HEK293 (cell line): ENCODE measurements at regions not wholly inside any gene's neighbourhood (a gene's known extent, or its start where the extent isn't known, plus 50 kb on each side); places are given as distances from the start of the nearest gene placed in this dataset.

Experiments
- CTCF ChIA-PET: fragments of 350-600 bp; formaldehyde crosslinking; extraction: SDS; loops from one replicate; lab custom pipeline; 2021; ENCODE audit warnings: antibody characterized with exemption; lab: Yijun Ruan, JAX
- POLR2A ChIA-PET: fragments of 300-600 bp; formaldehyde crosslinking; extraction: SDS; loops from one replicate; lab custom pipeline; 2020; ENCODE audit warnings: antibody characterized with exemption, inconsistent platforms; lab: Yijun Ruan, JAX
- H3K27ac ChIP-seq: fragments of 200-500 bp; sonication (Bioruptor generic); 2 replicates; pipeline ENCODE4 v1.5.1; 2014; ENCODE audit warnings: low read depth, low read length, control low read depth, inconsistent platforms; ENCODE audit errors: extremely low read depth
- H3K36me3 ChIP-seq, 2 experiments: fragments of 200-500 bp in 1 of 2; sonication (Bioruptor generic) in 1 of 2; 1 replicate in 1 of 2; 2 replicates in 1 of 2; pipeline ENCODE4 v1.5.1; 2014 to 2017; ENCODE audit warnings: inconsistent platforms in 2 of 2, low read length in 2 of 2; ENCODE audit not compliant: control insufficient read depth in 2 of 2, insufficient read depth in 1 of 2
- H3K4me1 ChIP-seq: fragments of 200-500 bp; sonication (Bioruptor generic); 2 replicates; pipeline ENCODE4 v1.5.1; 2014; ENCODE audit warnings: mild to moderate bottlenecking, low read length, inconsistent platforms; ENCODE audit not compliant: control insufficient read depth, insufficient read depth
- H3K4me3 ChIP-seq: 2 replicates; pipeline ENCODE4 v1.5.1; 2011; ENCODE audit warnings: low read depth, mild to moderate bottlenecking, control low read depth, low read length, moderate library complexity
- H3K9me3 ChIP-seq: fragments of 200-500 bp; sonication (Bioruptor generic); 2 replicates; pipeline ENCODE4 v1.5.1; 2014; ENCODE audit warnings: low read depth, low read length, inconsistent platforms; ENCODE audit not compliant: control insufficient read depth, insufficient read depth
- HOXA7 ChIP-seq: sonication (generic); formaldehyde crosslinking; IDR thresholded peaks from 2 replicates; pipeline ENCODE4 v1.8.1; 2022; ENCODE audit warnings: missing genetic modification reagents, borderline replicate concordance
- TRIM28 ChIP-seq: IDR thresholded peaks from 2 replicates; pipeline ENCODE4 v1.6.1; 2011; ENCODE audit warnings: low read length, control low read depth, borderline replicate concordance
- ZBTB21 ChIP-seq: fragments of 450-650 bp; formaldehyde crosslinking; IDR thresholded peaks from 2 replicates; pipeline ENCODE4 v1.5.1; 2017; ENCODE audit warnings: missing biosample characterization, missing genetic modification characterization
- ZNF132 ChIP-seq: fragments of 450-650 bp; formaldehyde crosslinking; IDR thresholded peaks from 2 replicates; pipeline ENCODE4 v1.5.1; 2017; ENCODE audit warnings: missing biosample characterization, missing genetic modification characterization, borderline replicate concordance
- ZNF24 ChIP-seq: fragments of 450-650 bp; formaldehyde crosslinking; IDR thresholded peaks from 2 replicates; pipeline ENCODE4 v1.5.1; 2016; ENCODE audit warnings: missing biosample characterization, missing genetic modification characterization
- ZNF248 ChIP-seq: fragments of 450-650 bp; formaldehyde crosslinking; IDR thresholded peaks from 2 replicates; pipeline ENCODE4 v1.5.1; 2017; ENCODE audit warnings: missing biosample characterization, missing genetic modification characterization
- ZNF266 ChIP-seq: fragments of 450-650 bp; formaldehyde crosslinking; IDR thresholded peaks from 2 replicates; pipeline ENCODE4 v1.5.1; 2016; ENCODE audit warnings: missing biosample characterization, missing genetic modification characterization, low read depth
- ZNF335 ChIP-seq: fragments of 450-650 bp; formaldehyde crosslinking; conservative IDR thresholded peaks from 2 replicates; pipeline ENCODE4 v1.5.1; 2016; ENCODE audit warnings: missing biosample characterization, missing genetic modification characterization
- ZNF416 ChIP-seq: fragments of 450-650 bp; formaldehyde crosslinking; IDR thresholded peaks from 2 replicates; pipeline ENCODE4 v1.5.1; 2016; ENCODE audit warnings: missing biosample characterization, missing genetic modification characterization
- ZNF529 ChIP-seq: fragments of 450-650 bp; formaldehyde crosslinking; IDR thresholded peaks from 2 replicates; pipeline ENCODE4 v1.5.1; 2017; ENCODE audit warnings: missing genetic modification characterization, missing biosample characterization; ENCODE audit not compliant: insufficient replicate concordance
- ZNF558 ChIP-seq: fragments of 450-650 bp; formaldehyde crosslinking; IDR thresholded peaks from 2 replicates; pipeline ENCODE4 v1.5.1; 2016; ENCODE audit warnings: missing biosample characterization, missing genetic modification characterization
- ZNF658 ChIP-seq: fragments of 450-650 bp; formaldehyde crosslinking; IDR thresholded peaks from 2 replicates; pipeline ENCODE4; 2016; ENCODE audit warnings: missing biosample characterization, missing genetic modification characterization
- ZNF701 ChIP-seq: fragments of 450-650 bp; formaldehyde crosslinking; IDR thresholded peaks from 2 replicates; pipeline ENCODE4 v1.5.1; 2016; ENCODE audit warnings: missing biosample characterization, missing genetic modification characterization
- ZNF776 ChIP-seq: fragments of 450-650 bp; formaldehyde crosslinking; IDR thresholded peaks from 2 replicates; pipeline ENCODE4 v1.5.0; 2017; ENCODE audit warnings: missing biosample characterization, missing genetic modification characterization, borderline replicate concordance
- ZSCAN16 ChIP-seq: fragments of 450-650 bp; formaldehyde crosslinking; IDR thresholded peaks from 2 replicates; pipeline ENCODE4 v1.5.1; 2016; ENCODE audit warnings: missing biosample characterization, missing genetic modification characterization
- ZSCAN23 ChIP-seq: fragments of 450-650 bp; formaldehyde crosslinking; IDR thresholded peaks from 2 replicates; pipeline ENCODE4 v1.5.1; 2016; ENCODE audit warnings: missing biosample characterization, missing genetic modification characterization
- TF ChIP-seq, protein P1 (sequence below): fragments of 450-650 bp; formaldehyde crosslinking; conservative IDR thresholded peaks from 2 replicates; pipeline ENCODE4 v1.5.1; 2016; ENCODE audit warnings: low read depth, missing biosample characterization, missing genetic modification characterization
- TF ChIP-seq, protein P2 (sequence below): fragments of 450-650 bp; formaldehyde crosslinking; IDR thresholded peaks from 2 replicates; pipeline ENCODE4 v1.5.1; 2016; ENCODE audit warnings: missing biosample characterization, missing genetic modification characterization
- TF ChIP-seq, protein P3 (sequence below): fragments of 450-650 bp; formaldehyde crosslinking; IDR thresholded peaks from 2 replicates; pipeline ENCODE4 v1.5.1; 2016; ENCODE audit warnings: missing biosample characterization, missing genetic modification characterization

DNA sequence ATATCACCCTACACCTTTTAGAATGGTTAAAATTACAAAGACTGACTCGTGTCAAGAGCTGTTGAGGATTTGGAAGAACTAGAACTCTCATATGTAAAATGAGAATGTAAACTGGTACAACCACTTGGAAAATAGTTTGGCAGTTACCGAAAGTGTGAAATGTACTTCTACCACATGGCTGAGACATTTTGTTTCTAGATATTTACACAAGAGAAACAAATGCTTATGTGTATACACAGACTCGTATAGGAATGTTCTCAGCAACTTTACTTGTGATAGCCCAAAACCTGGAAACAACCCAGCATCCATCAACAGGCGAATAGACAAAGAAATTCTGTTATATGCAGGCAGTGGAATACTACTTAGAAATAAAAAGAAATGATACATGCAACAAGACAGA, 103.0 kb downstream of the BRMS1L start (continued):
- no peak for TF ChIP-seq ZNF132 (tag by site-specific recombination)
- no peak for TF ChIP-seq ZSCAN16 (tag by site-specific recombination)
- TF ChIP-seq ZNF558 (tag by site-specific recombination): no peak
- no peak for TF ChIP-seq ZSCAN23
- TF ChIP-seq, protein P1, sequence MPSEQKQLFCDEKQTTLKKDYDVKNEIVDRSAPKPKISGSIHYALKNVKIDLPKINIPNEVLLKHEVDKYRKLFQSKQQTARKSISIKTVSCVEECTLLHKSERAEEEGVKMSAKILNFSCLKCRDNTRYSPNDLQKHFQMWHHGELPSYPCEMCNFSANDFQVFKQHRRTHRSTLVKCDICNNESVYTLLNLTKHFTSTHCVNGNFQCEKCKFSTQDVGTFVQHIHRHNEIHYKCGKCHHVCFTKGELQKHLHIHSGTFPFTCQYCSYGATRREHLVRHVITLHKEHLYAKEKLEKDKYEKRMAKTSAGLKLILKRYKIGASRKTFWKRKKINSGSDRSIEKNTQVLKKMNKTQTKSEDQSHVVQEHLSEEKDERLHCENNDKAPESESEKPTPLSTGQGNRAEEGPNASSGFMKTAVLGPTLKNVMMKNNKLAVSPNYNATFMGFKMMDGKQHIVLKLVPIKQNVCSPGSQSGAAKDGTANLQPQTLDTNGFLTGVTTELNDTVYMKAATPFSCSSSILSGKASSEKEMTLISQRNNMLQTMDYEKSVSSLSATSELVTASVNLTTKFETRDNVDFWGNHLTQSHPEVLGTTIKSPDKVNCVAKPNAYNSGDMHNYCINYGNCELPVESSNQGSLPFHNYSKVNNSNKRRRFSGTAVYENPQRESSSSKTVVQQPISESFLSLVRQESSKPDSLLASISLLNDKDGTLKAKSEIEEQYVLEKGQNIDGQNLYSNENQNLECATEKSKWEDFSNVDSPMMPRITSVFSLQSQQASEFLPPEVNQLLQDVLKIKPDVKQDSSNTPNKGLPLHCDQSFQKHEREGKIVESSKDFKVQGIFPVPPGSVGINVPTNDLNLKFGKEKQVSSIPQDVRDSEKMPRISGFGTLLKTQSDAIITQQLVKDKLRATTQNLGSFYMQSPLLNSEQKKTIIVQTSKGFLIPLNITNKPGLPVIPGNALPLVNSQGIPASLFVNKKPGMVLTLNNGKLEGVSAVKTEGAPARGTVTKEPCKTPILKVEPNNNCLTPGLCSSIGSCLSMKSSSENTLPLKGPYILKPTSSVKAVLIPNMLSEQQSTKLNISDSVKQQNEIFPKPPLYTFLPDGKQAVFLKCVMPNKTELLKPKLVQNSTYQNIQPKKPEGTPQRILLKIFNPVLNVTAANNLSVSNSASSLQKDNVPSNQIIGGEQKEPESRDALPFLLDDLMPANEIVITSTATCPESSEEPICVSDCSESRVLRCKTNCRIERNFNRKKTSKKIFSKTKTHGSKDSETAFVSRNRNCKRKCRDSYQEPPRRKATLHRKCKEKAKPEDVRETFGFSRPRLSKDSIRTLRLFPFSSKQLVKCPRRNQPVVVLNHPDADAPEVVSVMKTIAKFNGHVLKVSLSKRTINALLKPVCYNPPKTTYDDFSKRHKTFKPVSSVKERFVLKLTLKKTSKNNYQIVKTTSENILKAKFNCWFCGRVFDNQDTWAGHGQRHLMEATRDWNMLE: no peak

DNA sequence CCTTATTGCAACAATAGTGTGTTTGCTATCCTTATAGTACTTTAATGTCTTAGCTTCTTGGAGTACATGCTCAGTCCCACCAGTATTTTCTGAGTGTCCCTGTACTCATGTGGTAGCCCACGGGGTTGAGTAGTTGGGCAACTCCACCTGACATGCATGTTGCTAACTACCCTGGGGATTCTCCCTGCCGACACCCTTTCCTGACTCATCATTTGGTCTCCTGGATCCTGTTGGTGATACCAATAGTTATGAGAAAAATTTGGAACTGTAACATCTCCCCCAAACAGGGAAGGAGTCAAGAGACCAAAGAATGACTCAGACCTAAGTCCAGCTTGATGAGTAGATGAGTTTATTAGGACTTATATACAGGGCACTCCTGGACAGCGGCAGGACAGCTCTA, 101.6 kb downstream of the BRMS1L start:
- H3K36me3 ChIP-seq: no peaks in the 10 kb centered on the region
- TF ChIP-seq TRIM28: no peak
- TF ChIP-seq, protein P2, sequence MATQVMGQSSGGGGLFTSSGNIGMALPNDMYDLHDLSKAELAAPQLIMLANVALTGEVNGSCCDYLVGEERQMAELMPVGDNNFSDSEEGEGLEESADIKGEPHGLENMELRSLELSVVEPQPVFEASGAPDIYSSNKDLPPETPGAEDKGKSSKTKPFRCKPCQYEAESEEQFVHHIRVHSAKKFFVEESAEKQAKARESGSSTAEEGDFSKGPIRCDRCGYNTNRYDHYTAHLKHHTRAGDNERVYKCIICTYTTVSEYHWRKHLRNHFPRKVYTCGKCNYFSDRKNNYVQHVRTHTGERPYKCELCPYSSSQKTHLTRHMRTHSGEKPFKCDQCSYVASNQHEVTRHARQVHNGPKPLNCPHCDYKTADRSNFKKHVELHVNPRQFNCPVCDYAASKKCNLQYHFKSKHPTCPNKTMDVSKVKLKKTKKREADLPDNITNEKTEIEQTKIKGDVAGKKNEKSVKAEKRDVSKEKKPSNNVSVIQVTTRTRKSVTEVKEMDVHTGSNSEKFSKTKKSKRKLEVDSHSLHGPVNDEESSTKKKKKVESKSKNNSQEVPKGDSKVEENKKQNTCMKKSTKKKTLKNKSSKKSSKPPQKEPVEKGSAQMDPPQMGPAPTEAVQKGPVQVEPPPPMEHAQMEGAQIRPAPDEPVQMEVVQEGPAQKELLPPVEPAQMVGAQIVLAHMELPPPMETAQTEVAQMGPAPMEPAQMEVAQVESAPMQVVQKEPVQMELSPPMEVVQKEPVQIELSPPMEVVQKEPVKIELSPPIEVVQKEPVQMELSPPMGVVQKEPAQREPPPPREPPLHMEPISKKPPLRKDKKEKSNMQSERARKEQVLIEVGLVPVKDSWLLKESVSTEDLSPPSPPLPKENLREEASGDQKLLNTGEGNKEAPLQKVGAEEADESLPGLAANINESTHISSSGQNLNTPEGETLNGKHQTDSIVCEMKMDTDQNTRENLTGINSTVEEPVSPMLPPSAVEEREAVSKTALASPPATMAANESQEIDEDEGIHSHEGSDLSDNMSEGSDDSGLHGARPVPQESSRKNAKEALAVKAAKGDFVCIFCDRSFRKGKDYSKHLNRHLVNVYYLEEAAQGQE (tag by site-specific recombination): 0 out of 2 replicates have a peak, but pooled peaks have one; percentile 55
- TF ChIP-seq, all 188 proteins: peak for 1
- POLR2A ChIA-PET: no interaction called here
- H3K4me1 ChIP-seq: no peaks in the 10 kb centered on the region
- no peak overlapping the region for H3K27ac ChIP-seq
- CTCF ChIA-PET: interaction anchor here (0.7 kb wide), 1 partner anchor 23 kb away, joined by 3 read pairs; no protein-coding TSS in a partner anchor
- no peaks in the 10 kb centered on the region for H3K9me3 ChIP-seq
- no peak overlapping the region for H3K4me3 ChIP-seq

DNA sequence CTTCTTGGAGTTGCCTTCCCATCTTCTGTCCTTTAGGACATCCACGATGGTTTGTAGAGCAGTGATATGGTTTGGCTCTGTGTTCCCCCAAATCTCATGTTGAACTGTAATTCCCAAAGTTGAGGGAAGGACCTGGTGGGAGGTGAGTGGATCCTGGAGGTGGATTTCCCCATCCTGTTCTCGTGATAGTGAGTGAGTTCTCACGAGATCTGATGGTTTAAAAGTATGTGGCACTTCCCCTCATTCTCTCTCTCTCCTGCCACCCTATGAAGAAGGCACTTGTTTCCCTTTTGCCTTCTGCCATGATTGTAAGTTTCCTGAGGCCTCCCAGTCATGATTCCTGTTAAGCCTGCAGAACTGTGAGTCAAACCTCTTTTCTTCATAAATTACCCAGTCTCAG, 99.2 kb downstream of the BRMS1L start:
- TF ChIP-seq ZNF658 (tag by site-specific recombination): no peak
- no peak for TF ChIP-seq HOXA7
- no peak for TF ChIP-seq ZNF701 (tag by site-specific recombination)
- no peak for TF ChIP-seq ZNF416
- no peak for TF ChIP-seq ZNF529
- TF ChIP-seq, protein P3, sequence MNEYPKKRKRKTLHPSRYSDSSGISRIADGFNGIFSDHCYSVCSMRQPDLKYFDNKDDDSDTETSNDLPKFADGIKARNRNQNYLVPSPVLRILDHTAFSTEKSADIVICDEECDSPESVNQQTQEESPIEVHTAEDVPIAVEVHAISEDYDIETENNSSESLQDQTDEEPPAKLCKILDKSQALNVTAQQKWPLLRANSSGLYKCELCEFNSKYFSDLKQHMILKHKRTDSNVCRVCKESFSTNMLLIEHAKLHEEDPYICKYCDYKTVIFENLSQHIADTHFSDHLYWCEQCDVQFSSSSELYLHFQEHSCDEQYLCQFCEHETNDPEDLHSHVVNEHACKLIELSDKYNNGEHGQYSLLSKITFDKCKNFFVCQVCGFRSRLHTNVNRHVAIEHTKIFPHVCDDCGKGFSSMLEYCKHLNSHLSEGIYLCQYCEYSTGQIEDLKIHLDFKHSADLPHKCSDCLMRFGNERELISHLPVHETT (tag by site-specific recombination): no peak
- TF ChIP-seq ZNF24 (tag by site-specific recombination): no peak
- no peak for TF ChIP-seq ZNF335
- TF ChIP-seq ZBTB21: no peak
- no peak for TF ChIP-seq ZNF776 (tag by site-specific recombination)
- TF ChIP-seq ZNF266 (tag by site-specific recombination): no peak
- TF ChIP-seq ZNF248: no peak
- TF ChIP-seq, all 188 proteins: peak for 0
- Histone ChIP-seq H3K36me3 (no peaks in the 10 kb centered on the region), H3K9me3 (no peaks in the 10 kb centered on the region), H3K27ac (no peak overlapping the region), H3K4me3 (no peak overlapping the region), H3K4me1 (no peaks in the 10 kb centered on the region)
- ChIA-PET POLR2A (no interaction called here), CTCF (no interaction called here)
